ENCODE measurements at regions not wholly inside any gene's neighbourhood (a gene's known extent, or its start where the extent isn't known, plus 50 kb on each side); places are given as distances from the start of the nearest gene placed in this dataset.

GRCh38 chr13:105144020-105144419, 1391.4 kb downstream of the EFNB2 start:
- no peak for DNase-seq

- DNase-seq, result no peak
These were observed 1392.9 kb downstream of the EFNB2 start for GRCh38 chr13:105142556-105142955.

GRCh38 chr13:105139380-105140285, 1395.8 kb downstream of the EFNB2 start:
- DNase-seq, result peak; percentile 70 to 71

- peak in 1 of 2 donors; percentile 1 for DNase-seq
These were observed 1396.4 kb downstream of the EFNB2 start for GRCh38 chr13:105139048-105139379.

- no peak for DNase-seq
These were observed 1399.4 kb downstream of the EFNB2 start for GRCh38 chr13:105135852-105136615.

- no peak for DNase-seq
These were observed 1407.7 kb downstream of the EFNB2 start for GRCh38 chr13:105127732-105128131.

- no peak for DNase-seq
These were observed 1414.2 kb downstream of the EFNB2 start for GRCh38 chr13:105121221-105121620.

- no peak for DNase-seq
These were observed 1417.0 kb downstream of the EFNB2 start for GRCh38 chr13:105118426-105118985.

GRCh38 chr13:105116966-105117365, 1418.5 kb downstream of the EFNB2 start:
- DNase-seq, result no peak

GRCh38 chr13:105112561-105112960, 1422.9 kb downstream of the EFNB2 start:
- DNase-seq, result no peak

- DNase-seq, result no peak
These were observed 1427.7 kb downstream of the EFNB2 start for GRCh38 chr13:105107781-105108180.

GRCh38 chr13:105105471-105105870, 1430.0 kb downstream of the EFNB2 start:
- no peak for DNase-seq

- no peak for DNase-seq
These were observed 1437.9 kb downstream of the EFNB2 start for GRCh38 chr13:105097521-105097920.

- DNase-seq, result no peak
These were observed 1445.4 kb downstream of the EFNB2 start for GRCh38 chr13:105089858-105090643.

GRCh38 chr13:105087945-105088344, 1447.5 kb downstream of the EFNB2 start:
- DNase-seq, result no peak

- no peak for DNase-seq
These were observed 1450.5 kb downstream of the EFNB2 start for GRCh38 chr13:105084931-105085330.

- no peak for DNase-seq
These were observed 1451.5 kb downstream of the EFNB2 start for GRCh38 chr13:105083992-105084391.

GRCh38 chr13:105074755-105075154, 1460.7 kb downstream of the EFNB2 start:
- DNase-seq, result no peak

GRCh38 chr13:105073041-105073440, 1462.4 kb downstream of the EFNB2 start:
- DNase-seq, result no peak

- no peak for DNase-seq
These were observed 1465.0 kb downstream of the EFNB2 start for GRCh38 chr13:105070452-105070851.

- DNase-seq, result no peak
These were observed 1466.4 kb downstream of the EFNB2 start for GRCh38 chr13:105069106-105069505.

GRCh38 chr13:105063676-105064075, 1471.8 kb downstream of the EFNB2 start:
- DNase-seq, result no peak

- DNase-seq, result no peak
These were observed 1475.7 kb downstream of the EFNB2 start for GRCh38 chr13:105059786-105060185.
